ENCODE measurements at regions not wholly inside any gene's neighbourhood (a gene's known extent, or its start where the extent isn't known, plus 50 kb on each side); places are given as distances from the start of the nearest gene placed in this dataset.
"Not testable (repeated sequence)": the region's sequence is repeated elsewhere in the genome, so short reads cannot be mapped to it uniquely, and the experiment has no call there.

- not testable (repeated sequence) for TF ChIP-seq CTCF, POLR2A (IDR thresholded peaks at IDR 0.05)
Measured at GRCh38 chr5:21550916-21551315, 1302.2 kb downstream of the CDH12 start.

All from transverse colon (tissue), 3 donors.